HepG2 (cell line): ENCODE measurements at regions not wholly inside any gene's neighbourhood (a gene's known extent, or its start where the extent isn't known, plus 50 kb on each side); places are given as distances from the start of the nearest gene placed in this dataset.

Experiments
- ATAC-seq: fragments of 200-7000 bp; cut with Tn5 transposase; 3 replicates; pipeline ENCODE4 v1.9.1; 2020; ENCODE audit warnings: mild to moderate bottlenecking, moderate library complexity
- BruUV-seq: library from RNA; stranded (reverse); fragments of 400-500 nt; replicated peaks from 2 replicates; lab custom pipeline; 2021; lab: Mats Ljungman, UMichigan
- CTCF ChIA-PET: fragments of 300-600 bp; formaldehyde crosslinking; extraction: SDS; loops from one replicate; lab custom pipeline; 2021; ENCODE audit warnings: low total read pairs, inconsistent platforms, low intra/inter-chr PET ratio; lab: Yijun Ruan, JAX
- POLR2A ChIA-PET: fragments of 350-600 bp; sonication (Branson Sonifier 250); formaldehyde crosslinking; loops from one replicate; lab custom pipeline; 2020; ENCODE audit warnings: antibody characterized with exemption, inconsistent platforms; lab: Yijun Ruan, JAX
- DNase-seq: peaks from one replicate; pipeline ENCODE4 v3.0.0-alpha.2; 2015; ENCODE audit warnings: low spot score
- FAIRE-seq: peaks from 3 replicates; lab custom pipeline; 2011; peaks lifted over from hg19 to GRCh38; lab: Jason Lieb, UNC
- H2AFZ ChIP-seq: one replicate; pipeline ENCODE4 v1.6.1; 2011; ENCODE audit warnings: low read length, inconsistent platforms
- H3K27ac ChIP-seq: fragments of 300-600 bp; 3 replicates; pipeline ENCODE4 v1.8.0; 2011; ENCODE audit warnings: mixed run types, mild to moderate bottlenecking, mixed read lengths, low read length, inconsistent platforms; ENCODE audit not compliant: insufficient read depth; ENCODE audit errors: extremely low read length
- H3K27me3 ChIP-seq, 2 experiments: fragments of 200-600 bp in 1 of 2; 2 replicates in 1 of 2; 3 replicates in 1 of 2; pipeline versions ENCODE4 v1.6.0 to v1.8.0; 2011; ENCODE audit warnings: low read length in 2 of 2, mild to moderate bottlenecking in 2 of 2, moderate library complexity in 2 of 2, inconsistent platforms in 1 of 2; ENCODE audit not compliant: insufficient read depth in 2 of 2, control insufficient read depth in 1 of 2
- H3K36me3 ChIP-seq, 2 experiments: fragments of 200-600 bp in 1 of 2; replicated peaks in 1 of 2; 2 replicates in 1 of 2; 3 replicates in 1 of 2; pipeline versions ENCODE4 v1.5.1 to v1.8.0; 2011; ENCODE audit warnings: low read length in 2 of 2, inconsistent platforms in 1 of 2; ENCODE audit not compliant: insufficient read depth in 2 of 2, control insufficient read depth in 1 of 2
- H3K4me1 ChIP-seq: 2 replicates; pipeline ENCODE4 v1.5.1; 2012; ENCODE audit warnings: low read length, inconsistent platforms; ENCODE audit not compliant: insufficient read depth
- H3K4me2 ChIP-seq: 2 replicates; pipeline ENCODE4 v1.6.0; 2011; ENCODE audit warnings: low read depth, low read length, inconsistent platforms
- H3K4me3 ChIP-seq, 3 experiments: fragments of 200-600 bp in 1 of 3; sonication (generic), shearing (Covaris generic) in 1 of 3; replicated peaks in 1 of 3; 2 replicates each; pipeline ENCODE4 v1.5.1; 2011 to 2016; ENCODE audit warnings: low read length in 3 of 3, inconsistent platforms in 2 of 3, low read depth in 2 of 3, mild to moderate bottlenecking in 2 of 3, control low read depth in 1 of 3, mixed read lengths in 1 of 3; ENCODE audit not compliant: insufficient read depth in 1 of 3
- H3K79me2 ChIP-seq: one replicate; pipeline ENCODE4 v1.6.1; 2011; ENCODE audit warnings: low read length, inconsistent platforms; ENCODE audit not compliant: insufficient read depth
- H3K9ac ChIP-seq: 2 replicates; pipeline ENCODE4 v1.6.0; 2011; ENCODE audit warnings: mild to moderate bottlenecking, low read depth, low read length, inconsistent platforms; ENCODE audit not compliant: insufficient read depth
- H3K9me3 ChIP-seq: 2 replicates; pipeline ENCODE4 v1.5.1; 2012; ENCODE audit warnings: mild to moderate bottlenecking, low read length
- H4K20me1 ChIP-seq: 2 replicates; pipeline ENCODE4 v1.6.0; 2011; ENCODE audit warnings: inconsistent platforms, mild to moderate bottlenecking, low read length, moderate library complexity; ENCODE audit not compliant: insufficient read depth
- AKNA ChIP-seq: sonication (generic); formaldehyde crosslinking; IDR thresholded peaks from 2 replicates; pipeline ENCODE4 v1.4.0; 2020; ENCODE audit warnings: missing genetic modification reagents, borderline replicate concordance
- BRCA1 ChIP-seq: sonication (generic); formaldehyde crosslinking; IDR thresholded peaks from 2 replicates; pipeline ENCODE4 v1.4.0; 2020; ENCODE audit warnings: missing genetic modification reagents
- HOXA5 ChIP-seq: sonication (generic); formaldehyde crosslinking; IDR thresholded peaks from 2 replicates; pipeline ENCODE4 v1.4.0; 2020; ENCODE audit warnings: missing genetic modification reagents
- MBNL3 ChIP-seq: fragments of 250-450 bp; sonication (Bioruptor Pico); conservative IDR thresholded peaks from 2 replicates; pipeline ENCODE4 v1.8.0; 2022; ENCODE audit warnings: mild to moderate bottlenecking, inconsistent platforms
- ZNF777 ChIP-seq: sonication (generic); formaldehyde crosslinking; IDR thresholded peaks from 2 replicates; pipeline ENCODE4 v1.4.0; 2020; ENCODE audit warnings: missing genetic modification reagents
- WGBS: methylation state at CpG from one replicate; pipeline ENCODE4 v1.1.6; 2017; ENCODE audit warnings: low lambda C conversion rate; 5-methylcytosine and 5-hydroxymethylcytosine counted together
- in situ Hi-C: cut with HindIII; loops from 2 replicates; pipeline ENCODE4 v1.10.0; 2017; ENCODE audit warnings: low pct_unique_long_range_greater_than_20kb; ENCODE audit not compliant: extremely low pct_ligation_motif_present
- intact Hi-C: fragments of 100-400 bp; cut with micrococcal nuclease; formaldehyde crosslinking; loops from one replicate; pipeline ENCODE4 v1.10.0; 2022; ENCODE audit not compliant: unreplicated experiment
- TF ChIP-seq, protein P1 (sequence below): sonication (generic); formaldehyde crosslinking; IDR thresholded peaks from 2 replicates; pipeline ENCODE4 v1.9.0; 2022; ENCODE audit warnings: low read depth, missing genetic modification reagents
- TF ChIP-seq, protein P2 (sequence below), 2 experiments: sonication (generic) in 1 of 2; formaldehyde crosslinking in 1 of 2; IDR thresholded peaks; 2 replicates each; pipeline versions ENCODE4 v1.4.0 to v1.6.1; 2016 to 2020; ENCODE audit warnings: borderline replicate concordance in 1 of 2, low read depth in 1 of 2, mild to moderate bottlenecking in 1 of 2, missing genetic modification reagents in 1 of 2

GRCh38 chr6:155604991-155605390 lies 149.4 kb upstream of the NOX3 start (continued):
- TF ChIP-seq ZNF777 (CRISPR knock-in tag) (no peak), HOXA5 (CRISPR knock-in tag) (no peak), AKNA (CRISPR knock-in tag) (no peak)

GRCh38 chr6:155599561-155599960 lies 143.9 kb upstream of the NOX3 start:
- no peak overlapping the region for H3K27ac ChIP-seq
- ChIA-PET POLR2A (no interaction called here), CTCF (no interaction called here)
- no peak overlapping the region for H3K9ac ChIP-seq
- no peaks in the 10 kb centered on the region for H3K4me1 ChIP-seq
- no peaks in the 10 kb centered on the region for H4K20me1 ChIP-seq
- H3K79me2 ChIP-seq: no peaks in the 10 kb centered on the region
- ATAC-seq (no peak), FAIRE-seq (no peak), DNase-seq (no peak)
- BruUV-seq: no TSS peak
- H3K4me3 ChIP-seq: no peak overlapping the region
- 18% methylated on average over 3 of the region's 3 CpGs for WGBS
- intact Hi-C loops (no loop called here), in situ Hi-C loops (no loop called here)
- H3K27me3 ChIP-seq: no peaks in the 10 kb centered on the region
- H3K9me3 ChIP-seq: no peaks in the 10 kb centered on the region
- no peak overlapping the region for H2AFZ ChIP-seq
- no peak overlapping the region for H3K4me2 ChIP-seq
- H3K36me3 ChIP-seq: no peaks in the 10 kb centered on the region
- TF ChIP-seq MBNL3 (no peak), BRCA1 (CRISPR knock-in tag) (no peak)
- TF ChIP-seq, protein P1, sequence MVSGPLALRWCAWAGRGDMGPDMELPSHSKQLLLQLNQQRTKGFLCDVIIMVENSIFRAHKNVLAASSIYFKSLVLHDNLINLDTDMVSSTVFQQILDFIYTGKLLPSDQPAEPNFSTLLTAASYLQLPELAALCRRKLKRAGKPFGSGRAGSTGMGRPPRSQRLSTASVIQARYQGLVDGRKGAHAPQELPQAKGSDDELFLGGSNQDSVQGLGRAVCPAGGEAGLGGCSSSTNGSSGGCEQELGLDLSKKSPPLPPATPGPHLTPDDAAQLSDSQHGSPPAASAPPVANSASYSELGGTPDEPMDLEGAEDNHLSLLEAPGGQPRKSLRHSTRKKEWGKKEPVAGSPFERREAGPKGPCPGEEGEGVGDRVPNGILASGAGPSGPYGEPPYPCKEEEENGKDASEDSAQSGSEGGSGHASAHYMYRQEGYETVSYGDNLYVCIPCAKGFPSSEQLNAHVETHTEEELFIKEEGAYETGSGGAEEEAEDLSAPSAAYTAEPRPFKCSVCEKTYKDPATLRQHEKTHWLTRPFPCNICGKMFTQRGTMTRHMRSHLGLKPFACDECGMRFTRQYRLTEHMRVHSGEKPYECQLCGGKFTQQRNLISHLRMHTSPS: no peak
- TF ChIP-seq, protein P2, sequence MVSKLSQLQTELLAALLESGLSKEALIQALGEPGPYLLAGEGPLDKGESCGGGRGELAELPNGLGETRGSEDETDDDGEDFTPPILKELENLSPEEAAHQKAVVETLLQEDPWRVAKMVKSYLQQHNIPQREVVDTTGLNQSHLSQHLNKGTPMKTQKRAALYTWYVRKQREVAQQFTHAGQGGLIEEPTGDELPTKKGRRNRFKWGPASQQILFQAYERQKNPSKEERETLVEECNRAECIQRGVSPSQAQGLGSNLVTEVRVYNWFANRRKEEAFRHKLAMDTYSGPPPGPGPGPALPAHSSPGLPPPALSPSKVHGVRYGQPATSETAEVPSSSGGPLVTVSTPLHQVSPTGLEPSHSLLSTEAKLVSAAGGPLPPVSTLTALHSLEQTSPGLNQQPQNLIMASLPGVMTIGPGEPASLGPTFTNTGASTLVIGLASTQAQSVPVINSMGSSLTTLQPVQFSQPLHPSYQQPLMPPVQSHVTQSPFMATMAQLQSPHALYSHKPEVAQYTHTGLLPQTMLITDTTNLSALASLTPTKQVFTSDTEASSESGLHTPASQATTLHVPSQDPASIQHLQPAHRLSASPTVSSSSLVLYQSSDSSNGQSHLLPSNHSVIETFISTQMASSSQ (IDR thresholded peaks at IDR 0.05; ENCODE audit: low read depth): no peak
- TF ChIP-seq, protein P2 (CRISPR knock-in tag; IDR thresholded peaks at IDR 0.05; ENCODE audit: borderline replicate concordance): no peak
